CD4-positive, alpha-beta memory T cell (primary cell): ENCODE measurements at regions not wholly inside any gene's neighbourhood (a gene's known extent, or its start where the extent isn't known, plus 50 kb on each side); places are given as distances from the start of the nearest gene placed in this dataset.

ENCODE experiments used
- CTCF ChIA-PET: fragments of 350-600 bp; sonication (Branson Sonifier 250); formaldehyde crosslinking; loops from one replicate; lab custom pipeline; 2021; ENCODE audit warnings: inconsistent platforms; ENCODE audit not compliant: partially characterized antibody; lab: Charles Lee
- POLR2A ChIA-PET: fragments of 350-600 bp; sonication (Branson Sonifier 250); formaldehyde crosslinking; loops from one replicate; lab custom pipeline; 2021; ENCODE audit not compliant: partially characterized antibody; lab: Charles Lee
- DNase-seq, 5 donors: peaks; one replicate each; pipeline versions ENCODE4 v3.0.0 to v3.0.0-alpha.2; 2020 to 2022; ENCODE audit warnings: mixed read lengths in 1 of 5
- H3K27ac ChIP-seq: one replicate; pipeline ENCODE4 v1.7.0; 2013; ENCODE audit warnings: low read depth, low read length
- H3K27me3 ChIP-seq: 2 replicates; pipeline ENCODE4 v1.7.0; 2013; ENCODE audit warnings: mild to moderate bottlenecking, low read length, moderate library complexity; ENCODE audit not compliant: insufficient read depth
- H3K36me3 ChIP-seq: 2 replicates; pipeline ENCODE4 v1.7.0; 2013; ENCODE audit warnings: mild to moderate bottlenecking, low read length, moderate library complexity; ENCODE audit not compliant: insufficient read depth
- H3K4me1 ChIP-seq: 2 replicates; pipeline ENCODE4 v1.7.0; 2013; ENCODE audit warnings: mild to moderate bottlenecking, low read length, moderate library complexity; ENCODE audit not compliant: insufficient read depth
- H3K4me3 ChIP-seq, 2 donors: one replicate each; pipeline ENCODE4 v1.7.0; 2013; ENCODE audit warnings: low read length in 2 of 2, mild to moderate bottlenecking in 1 of 2
- H3K9me3 ChIP-seq, 2 donors: one replicate each; pipeline ENCODE4 v1.7.0; 2013; ENCODE audit warnings: low read length in 2 of 2, control low read depth in 1 of 2; ENCODE audit not compliant: control insufficient read depth in 1 of 2
- H3K27ac Mint-ChIP-seq, 7 donors: one replicate each; pipeline ENCODE4 v1.8.0; 2020 to 2021; ENCODE audit warnings: mixed read lengths in 7 of 7, mild to moderate bottlenecking in 6 of 7, inconsistent platforms in 3 of 7, moderate library complexity in 3 of 7
- H3K27me3 Mint-ChIP-seq, 2 donors: one replicate each; pipeline ENCODE4 v1.8.0; 2020 to 2021; ENCODE audit warnings: mixed read lengths in 2 of 2
- H3K36me3 Mint-ChIP-seq, 2 donors: one replicate each; pipeline ENCODE4 v1.8.0; 2020 to 2021; ENCODE audit warnings: mixed read lengths in 2 of 2, inconsistent platforms in 1 of 2, mild to moderate bottlenecking in 1 of 2
- H3K4me1 Mint-ChIP-seq, 4 donors: one replicate each; pipeline ENCODE4 v1.8.0; 2020 to 2021; ENCODE audit warnings: mixed read lengths in 4 of 4, mild to moderate bottlenecking in 1 of 4
- H3K4me3 Mint-ChIP-seq, 8 donors: one replicate each; pipeline ENCODE4 v1.8.0; 2020 to 2021; ENCODE audit warnings: mixed read lengths in 8 of 8, mild to moderate bottlenecking in 7 of 8, moderate library complexity in 6 of 8, inconsistent platforms in 3 of 8
- H3K9me3 Mint-ChIP-seq, 8 donors: one replicate each; pipeline ENCODE4 v1.8.0; 2020 to 2021; ENCODE audit warnings: mixed read lengths in 8 of 8, mild to moderate bottlenecking in 5 of 8, inconsistent platforms in 3 of 8, moderate library complexity in 1 of 8
- intact Hi-C: fragments of 100-400 bp; cut with micrococcal nuclease; formaldehyde crosslinking; loops from one replicate; pipeline ENCODE4 v1.15.1; 2023

- Histone ChIP-seq H3K27ac (no peak overlapping the region), H3K27me3 (no peaks in the 10 kb centered on the region), H3K4me3 (no peak overlapping the region), H3K4me1 (no peaks in the 10 kb centered on the region), H3K9me3 (no peaks in the 10 kb centered on the region), H3K36me3 (no peaks in the 10 kb centered on the region)
- intact Hi-C loops: no loop called here
- DNase-seq: no peak
- Mint-ChIP-seq H3K27me3 (no peaks in the 10 kb centered on the region), H3K4me1 (no peaks in the 10 kb centered on the region), H3K27ac (no peak overlapping the region), H3K9me3 (peaks cover 0 to 10% (median 7%) of the 10 kb centered on the region in 8 donors), H3K36me3 (no peaks in the 10 kb centered on the region), H3K4me3 (no peak overlapping the region)
- ChIA-PET POLR2A (no interaction called here), CTCF (no interaction called here)
Observed at GRCh38 chr13:69373747-69374425, 733.7 kb upstream of the ATXN8OS start.

- ChIA-PET POLR2A (no interaction called here), CTCF (no interaction called here)
- Mint-ChIP-seq H3K9me3 (peaks cover 0 to 33% (median 15%) of the 10 kb centered on the region in 8 donors), H3K27me3 (no peaks in the 10 kb centered on the region), H3K36me3 (no peaks in the 10 kb centered on the region), H3K27ac (no peak overlapping the region), H3K4me3 (no peak overlapping the region), H3K4me1 (no peaks in the 10 kb centered on the region)
- intact Hi-C loops: no loop called here
- Histone ChIP-seq H3K4me3 (no peak overlapping the region), H3K4me1 (no peaks in the 10 kb centered on the region), H3K36me3 (no peaks in the 10 kb centered on the region), H3K27me3 (no peaks in the 10 kb centered on the region), H3K27ac (no peak overlapping the region), H3K9me3 (no peaks in the 10 kb centered on the region)
- DNase-seq: no peak
Observed at GRCh38 chr13:69363360-69363759, 744.3 kb upstream of the ATXN8OS start.

- H3K27me3 Mint-ChIP-seq: no peaks in the 10 kb centered on the region
- intact Hi-C loops: no loop called here
- no peak overlapping the region for H3K4me3 Mint-ChIP-seq
- CTCF ChIA-PET: no interaction called here
- Histone ChIP-seq H3K4me3 (no peak overlapping the region), H3K4me1 (no peaks in the 10 kb centered on the region), H3K9me3 (no peaks in the 10 kb centered on the region), H3K27me3 (no peaks in the 10 kb centered on the region), H3K36me3 (no peaks in the 10 kb centered on the region), H3K27ac (no peak overlapping the region)
- no peak overlapping the region for H3K27ac Mint-ChIP-seq
- H3K36me3 Mint-ChIP-seq: no peaks in the 10 kb centered on the region
- H3K9me3 Mint-ChIP-seq: peaks cover 0 to 15% (median 7%) of the 10 kb centered on the region in 8 donors
- DNase-seq: no peak
- H3K4me1 Mint-ChIP-seq: no peaks in the 10 kb centered on the region
- POLR2A ChIA-PET: no interaction called here
Observed at GRCh38 chr13:69331245-69331644, 776.4 kb upstream of the ATXN8OS start.

- POLR2A ChIA-PET: no interaction called here
- H3K4me3 ChIP-seq: no peak overlapping the region
- H3K36me3 ChIP-seq: no peaks in the 10 kb centered on the region
- no peak for DNase-seq
- CTCF ChIA-PET: no interaction called here
- Mint-ChIP-seq H3K9me3 (peaks cover 0 to 13% (median 6%) of the 10 kb centered on the region in 8 donors), H3K4me3 (no peak overlapping the region), H3K27me3 (no peaks in the 10 kb centered on the region), H3K27ac (no peak overlapping the region), H3K4me1 (no peaks in the 10 kb centered on the region), H3K36me3 (no peaks in the 10 kb centered on the region)
- H3K9me3 ChIP-seq: no peaks in the 10 kb centered on the region
- H3K4me1 ChIP-seq: no peaks in the 10 kb centered on the region
- no peak overlapping the region for H3K27ac ChIP-seq
- H3K27me3 ChIP-seq: no peaks in the 10 kb centered on the region
- intact Hi-C loops: no loop called here
Observed at GRCh38 chr13:69324090-69324886, 783.3 kb upstream of the ATXN8OS start.

- intact Hi-C loops: no loop called here
- Mint-ChIP-seq H3K27me3 (no peaks in the 10 kb centered on the region), H3K9me3 (peaks cover 0 to 8% (median 4%) of the 10 kb centered on the region in 8 donors), H3K4me3 (no peak overlapping the region), H3K27ac (no peak overlapping the region), H3K4me1 (no peaks in the 10 kb centered on the region), H3K36me3 (no peaks in the 10 kb centered on the region)
- no peaks in the 10 kb centered on the region for H3K4me1 ChIP-seq
- H3K27me3 ChIP-seq: no peaks in the 10 kb centered on the region
- no peaks in the 10 kb centered on the region for H3K36me3 ChIP-seq
- H3K4me3 ChIP-seq: no peak overlapping the region
- no peaks in the 10 kb centered on the region for H3K9me3 ChIP-seq
- POLR2A ChIA-PET: no interaction called here
- H3K27ac ChIP-seq: no peak overlapping the region
- CTCF ChIA-PET: no interaction called here
- no peak for DNase-seq
Observed at GRCh38 chr13:69319656-69320055, 788.0 kb upstream of the ATXN8OS start.

- Mint-ChIP-seq H3K36me3 (no peaks in the 10 kb centered on the region), H3K27me3 (no peaks in the 10 kb centered on the region), H3K9me3 (peaks cover 0 to 15% (median 4%) of the 10 kb centered on the region in 8 donors), H3K4me1 (no peaks in the 10 kb centered on the region), H3K27ac (no peak overlapping the region), H3K4me3 (no peak overlapping the region)
- POLR2A ChIA-PET: no interaction called here
- H3K27ac ChIP-seq: no peak overlapping the region
- H3K36me3 ChIP-seq: no peaks in the 10 kb centered on the region
- no peak for DNase-seq
- no peak overlapping the region for H3K4me3 ChIP-seq
- H3K27me3 ChIP-seq: no peaks in the 10 kb centered on the region
- no peaks in the 10 kb centered on the region for H3K9me3 ChIP-seq
- intact Hi-C loops: no loop called here
- CTCF ChIA-PET: no interaction called here
- no peaks in the 10 kb centered on the region for H3K4me1 ChIP-seq
Observed at GRCh38 chr13:69315039-69315438, 792.6 kb upstream of the ATXN8OS start.

- no peak overlapping the region for H3K27ac Mint-ChIP-seq
- intact Hi-C loops: no loop called here
- Histone ChIP-seq H3K9me3 (no peaks in the 10 kb centered on the region), H3K4me3 (no peak overlapping the region), H3K27ac (no peak overlapping the region), H3K4me1 (no peaks in the 10 kb centered on the region), H3K27me3 (no peaks in the 10 kb centered on the region), H3K36me3 (no peaks in the 10 kb centered on the region)
- ChIA-PET POLR2A (no interaction called here), CTCF (no interaction called here)
- H3K9me3 Mint-ChIP-seq: peaks cover 0 to 8% (median 4%) of the 10 kb centered on the region in 8 donors
- no peaks in the 10 kb centered on the region for H3K27me3 Mint-ChIP-seq
- H3K4me1 Mint-ChIP-seq: no peaks in the 10 kb centered on the region
- H3K4me3 Mint-ChIP-seq: no peak overlapping the region
- no peak for DNase-seq
- H3K36me3 Mint-ChIP-seq: no peaks in the 10 kb centered on the region
Observed at GRCh38 chr13:69306766-69307165, 800.9 kb upstream of the ATXN8OS start.
